HG02938 (cell line): ENCODE measurements at regions not wholly inside any gene's neighbourhood (a gene's known extent, or its start where the extent isn't known, plus 50 kb on each side); places are given as distances from the start of the nearest gene placed in this dataset.

Experiments used
- ATAC-seq: cut with Tn5 transposase; IDR thresholded peaks from one replicate; pipeline ENCODE4 v1.9.1; 2021; ENCODE audit warnings: mild to moderate bottlenecking, moderate library complexity; ENCODE audit not compliant: unreplicated experiment

DNA sequence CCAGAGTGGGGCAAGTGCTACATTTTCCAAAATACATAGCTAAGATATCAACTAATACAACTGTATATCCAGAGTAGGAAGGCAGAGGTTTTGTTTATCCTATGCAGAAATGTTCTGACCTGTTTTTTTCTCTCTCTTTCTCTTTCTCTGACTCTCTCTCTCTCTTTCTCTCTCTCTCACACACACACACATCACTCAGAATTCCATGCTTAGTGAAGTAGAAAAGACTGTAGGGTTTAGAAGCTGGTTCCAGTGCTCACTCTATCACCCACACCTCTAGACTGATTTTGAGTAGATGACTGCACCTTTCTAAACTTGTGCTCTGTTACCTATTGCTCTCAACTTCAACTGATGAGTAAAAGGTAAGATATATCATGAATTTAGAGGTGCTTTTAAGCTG lies 356.7 kb downstream of the LRIG3 start:
- ATAC-seq: no peak

DNA sequence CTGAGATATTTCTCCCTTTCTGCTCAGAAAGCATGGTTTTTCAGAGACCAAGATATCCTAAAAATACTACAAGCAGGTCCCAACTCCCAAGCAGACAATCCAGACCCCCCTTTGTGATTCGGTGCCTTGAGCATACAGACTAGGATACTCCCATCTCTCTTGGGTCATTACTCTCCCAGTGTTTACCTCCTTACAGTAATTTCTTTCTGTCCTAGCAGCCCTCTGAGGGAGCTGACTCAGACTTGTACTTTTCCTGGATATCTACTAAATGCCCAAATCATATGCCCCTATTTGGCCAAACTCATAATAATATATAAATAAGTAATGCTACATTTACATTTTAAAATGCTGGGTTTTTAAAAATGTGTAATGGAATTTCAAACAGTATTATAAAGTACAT lies 355.6 kb downstream of the LRIG3 start:
- ATAC-seq: no peak

DNA sequence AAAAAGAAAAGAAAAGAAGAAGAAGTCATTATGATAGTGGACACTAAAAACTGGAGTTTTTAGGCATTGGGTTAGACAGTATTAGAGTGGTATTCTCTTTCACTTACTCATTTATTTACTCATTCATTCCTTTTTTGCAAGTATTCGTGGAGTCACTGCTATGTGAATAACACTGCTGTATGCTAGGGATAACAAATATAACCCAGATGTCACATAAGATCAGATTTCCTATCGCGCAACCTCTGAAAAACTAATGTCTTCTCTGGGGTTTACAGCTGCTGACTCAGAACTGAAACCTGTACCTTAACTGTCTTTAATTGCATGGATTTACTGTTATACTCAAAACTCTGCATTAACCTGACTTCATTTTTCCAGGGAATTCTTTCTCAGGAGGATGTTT lies 353.7 kb downstream of the LRIG3 start:
- ATAC-seq: no peak

DNA sequence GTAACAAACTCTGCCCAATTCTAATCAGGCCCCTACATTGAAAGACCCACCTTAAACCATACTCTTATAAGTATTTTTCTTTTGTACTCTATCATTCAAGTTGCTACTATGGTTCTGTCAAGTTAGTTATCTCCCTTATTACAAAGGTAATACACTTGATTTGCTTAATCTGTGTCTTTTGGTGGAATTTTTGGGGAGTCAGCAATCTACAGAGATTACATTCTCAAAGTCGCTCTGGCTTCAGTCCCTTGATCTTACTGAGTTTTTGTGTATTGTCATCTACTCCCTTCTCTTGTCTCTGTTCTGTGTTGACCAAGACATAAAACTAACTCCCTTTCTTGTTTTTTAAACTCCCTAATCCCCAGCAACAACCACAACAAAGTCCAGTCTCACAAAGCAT lies 353.1 kb downstream of the LRIG3 start:
- ATAC-seq: no peak

DNA sequence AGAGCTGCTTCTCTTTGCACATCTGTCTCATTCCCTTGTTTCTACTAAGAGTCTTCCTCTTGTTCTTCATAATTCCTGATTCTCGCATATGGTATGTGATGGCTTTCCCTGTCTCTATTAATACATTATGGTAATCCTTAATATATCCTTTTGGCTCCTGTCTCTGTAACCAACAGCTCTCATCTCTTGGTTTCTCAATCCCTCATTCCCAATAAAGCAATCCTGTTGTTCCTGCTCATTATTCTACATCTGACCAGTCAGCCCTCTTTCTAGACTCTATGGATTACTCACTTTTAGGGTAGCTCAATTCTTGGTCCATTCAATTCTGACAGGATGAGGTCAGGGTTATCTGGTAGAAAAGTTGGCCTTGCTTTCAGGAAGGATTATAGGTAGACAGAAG lies 349.9 kb downstream of the LRIG3 start:
- ATAC-seq: no peak

DNA sequence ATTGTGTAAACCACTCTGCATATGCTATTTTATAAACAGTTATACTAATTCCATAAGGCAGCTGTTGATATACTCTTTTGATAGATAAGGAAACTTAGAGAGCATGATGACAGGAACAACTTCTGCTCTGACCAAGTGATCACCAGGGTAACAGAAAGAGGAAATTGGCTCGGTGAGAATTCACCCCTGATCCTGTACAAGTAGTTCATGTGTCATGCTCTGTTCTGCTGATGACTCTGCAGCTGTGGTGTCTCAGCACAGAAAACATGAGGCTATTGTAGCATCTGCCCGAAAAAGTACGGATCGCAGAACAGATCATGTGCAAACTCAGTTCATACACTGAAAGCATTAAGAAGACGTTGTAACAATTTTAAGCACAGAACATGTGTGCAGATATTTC lies 345.0 kb downstream of the LRIG3 start:
- no peak for ATAC-seq

DNA sequence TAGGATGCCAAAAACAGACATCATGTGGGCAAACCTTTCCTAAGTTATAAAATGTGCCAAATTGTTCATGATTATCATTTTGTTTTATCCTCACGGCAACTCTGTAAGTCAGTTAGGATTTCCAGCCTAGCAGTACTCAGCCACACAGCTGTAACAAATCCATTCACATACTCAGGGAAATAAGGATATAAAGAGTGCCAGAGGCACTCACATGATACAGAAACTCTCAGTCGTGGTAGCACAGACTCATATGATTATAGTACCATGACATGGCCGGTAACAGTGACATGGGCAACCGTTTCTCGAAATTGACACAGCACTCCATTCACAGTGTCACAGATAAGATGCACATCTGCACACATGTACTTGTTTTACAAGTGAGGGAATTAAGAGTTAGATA lies 344.2 kb downstream of the LRIG3 start:
- ATAC-seq: no peak

DNA sequence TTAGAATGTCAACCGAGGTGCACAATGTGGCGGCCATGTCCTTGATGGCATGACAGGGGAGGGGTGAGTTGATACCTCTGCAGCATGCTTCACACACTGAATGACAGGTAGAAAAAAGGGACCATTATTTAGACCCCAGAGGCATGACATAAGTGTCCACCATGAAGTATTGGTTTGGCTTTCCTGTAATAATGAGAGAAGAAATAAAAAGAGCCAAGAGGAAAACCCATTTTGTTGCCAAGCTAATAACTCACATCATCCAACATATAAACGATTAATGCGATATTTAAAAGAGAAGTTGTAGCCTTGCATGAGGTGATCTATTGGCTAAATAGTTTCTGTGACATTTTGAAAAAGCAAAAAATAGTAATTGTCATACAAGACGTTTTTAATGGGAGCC lies 343.4 kb downstream of the LRIG3 start:
- no peak for ATAC-seq

DNA sequence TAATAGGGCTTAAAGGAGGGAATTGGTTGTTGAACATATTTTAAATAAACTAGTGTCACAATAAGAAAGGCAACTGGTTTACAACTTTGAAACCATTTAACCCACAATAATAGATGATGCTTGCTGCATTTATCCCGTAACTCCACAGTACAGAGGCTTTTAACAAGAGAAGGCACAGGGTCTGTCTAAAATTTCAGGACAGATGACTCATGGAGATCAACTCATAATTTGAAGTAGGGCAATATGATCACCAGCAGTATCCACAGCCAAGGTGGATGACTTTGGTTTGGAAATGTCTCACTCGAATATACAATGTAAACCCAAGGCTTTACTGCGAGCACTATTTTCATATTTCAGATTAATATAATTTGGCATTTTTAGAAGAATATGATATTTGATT lies 340.2 kb downstream of the LRIG3 start:
- no peak for ATAC-seq

DNA sequence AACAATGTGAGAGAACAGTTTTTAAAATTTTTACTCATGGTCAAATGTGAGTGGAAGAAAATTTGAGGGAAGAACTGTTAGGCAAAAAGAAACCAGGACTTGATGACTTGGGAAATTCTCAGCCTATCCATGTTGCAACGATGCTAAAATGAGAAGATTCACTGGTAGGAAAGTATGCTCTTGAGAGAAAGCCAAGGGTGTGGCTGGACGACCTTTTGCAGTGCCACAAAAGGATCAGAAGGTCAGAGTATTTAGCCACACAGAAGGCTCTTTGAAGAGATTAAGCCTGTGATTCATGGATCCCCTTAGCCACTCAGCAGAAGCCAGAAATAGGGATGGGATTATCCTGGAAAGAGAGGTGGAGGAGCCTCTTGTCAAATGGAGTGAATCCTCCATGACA lies 336.8 kb downstream of the LRIG3 start:
- ATAC-seq: no peak

DNA sequence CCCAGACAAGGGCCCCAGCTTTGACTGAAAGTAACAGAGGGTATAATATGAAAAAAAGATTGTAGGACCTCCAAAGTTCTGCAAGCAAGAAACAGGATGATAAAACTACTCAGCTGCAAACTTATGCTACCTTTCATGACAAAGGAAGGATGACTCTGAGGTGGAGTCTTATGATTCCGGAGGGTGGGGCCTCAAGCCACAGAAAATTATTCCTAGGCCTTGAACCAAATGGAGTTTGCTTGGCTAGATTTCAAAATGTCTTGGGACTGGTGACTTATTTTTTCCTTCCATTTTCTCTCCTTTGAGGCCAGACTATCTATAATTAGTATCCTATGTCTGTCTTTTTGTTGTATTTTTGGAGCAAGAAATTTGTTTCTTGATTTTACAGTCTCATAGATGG lies 336.4 kb downstream of the LRIG3 start:
- ATAC-seq: no peak

DNA sequence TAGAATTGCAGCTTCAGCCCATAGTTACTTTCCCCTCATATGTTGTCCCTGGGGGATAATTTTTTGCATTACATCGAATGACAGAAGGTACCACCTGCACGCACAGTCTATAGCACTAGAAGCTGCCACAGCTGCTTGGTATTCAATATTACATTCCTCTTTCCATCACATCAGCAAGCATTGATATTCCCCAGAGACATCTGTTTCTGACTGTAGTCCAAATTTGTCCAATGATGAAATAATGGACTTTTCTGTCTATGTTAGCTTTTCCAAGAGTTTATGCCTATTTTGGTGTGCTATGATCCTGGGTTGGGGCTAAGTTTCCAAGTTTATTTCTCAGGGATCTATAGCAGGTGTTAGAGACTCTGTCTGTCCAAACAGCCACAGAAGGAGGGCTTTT lies 335.4 kb downstream of the LRIG3 start:
- ATAC-seq: no peak

DNA sequence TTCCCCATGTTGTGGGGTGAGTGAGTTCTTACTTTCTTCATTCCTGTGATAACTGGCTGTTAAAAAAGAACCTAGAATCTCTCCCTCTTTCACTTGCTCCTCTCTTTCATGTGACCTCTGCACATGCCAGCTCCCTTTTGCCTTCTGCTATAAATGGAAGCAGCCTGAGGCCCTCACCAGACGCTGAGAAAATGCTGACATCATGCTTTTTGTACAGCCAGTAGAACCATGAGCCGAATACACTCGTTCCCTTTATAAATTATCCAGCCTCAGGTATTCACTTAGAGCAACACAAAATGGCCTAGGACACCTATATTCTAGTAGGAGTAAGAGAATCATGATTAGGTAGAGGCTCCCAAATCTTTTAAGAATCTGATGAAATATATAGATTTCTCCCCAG lies 333.5 kb downstream of the LRIG3 start:
- ATAC-seq: no peak

DNA sequence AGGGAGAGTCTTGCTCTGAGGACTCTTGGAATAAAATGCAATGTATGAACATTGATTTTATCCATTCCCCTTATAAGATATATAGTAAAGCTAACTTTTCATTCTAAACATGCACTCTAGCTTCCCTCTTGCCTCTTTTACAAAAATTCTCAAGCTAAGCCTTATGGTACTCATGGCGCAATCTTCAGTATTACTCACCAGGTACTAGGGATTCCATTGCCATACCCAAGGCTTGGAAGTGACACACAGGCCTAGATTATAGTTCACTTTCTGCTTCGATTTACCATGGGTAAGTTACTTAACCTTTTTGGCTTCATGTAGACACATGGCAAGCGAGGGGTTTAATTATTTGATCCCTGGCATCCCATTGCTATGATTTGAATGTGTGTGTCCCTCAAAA lies 331.5 kb downstream of the LRIG3 start:
- no peak for ATAC-seq

DNA sequence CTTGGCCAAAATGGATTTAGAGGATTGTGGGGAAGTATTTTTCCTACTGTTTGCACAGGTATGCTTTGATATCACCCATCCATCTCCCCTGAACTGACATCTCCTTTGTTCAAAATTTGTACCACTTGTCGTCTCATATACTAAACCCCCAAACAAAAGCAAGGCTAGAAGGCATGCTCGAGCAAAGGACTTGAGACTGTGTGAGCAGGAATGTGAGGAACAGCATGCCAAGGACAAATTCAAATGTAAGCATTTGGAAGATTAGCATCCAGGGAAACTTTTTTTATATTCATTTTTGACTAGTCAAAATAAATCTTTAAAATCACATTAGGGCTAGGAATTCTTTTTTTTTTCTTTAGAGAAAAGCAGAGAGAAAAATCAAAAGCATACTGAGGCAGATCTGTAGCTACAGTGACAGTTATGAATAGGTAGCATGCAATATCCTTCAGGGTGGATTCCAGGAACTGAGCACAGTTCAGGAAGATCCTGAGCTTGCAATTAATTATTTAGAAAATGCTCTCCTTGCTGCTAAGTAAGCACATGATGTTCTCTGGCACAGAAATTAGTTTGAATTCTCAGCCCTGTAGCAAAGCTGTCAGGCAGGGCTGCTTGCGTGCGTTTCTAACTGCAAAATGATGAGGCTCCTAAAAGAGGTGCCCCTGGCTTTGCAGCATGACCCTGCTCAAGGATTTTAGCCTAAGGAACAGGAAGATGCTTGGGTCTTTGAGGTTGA lies 327.7 kb downstream of the LRIG3 start:
- no peak for ATAC-seq

DNA sequence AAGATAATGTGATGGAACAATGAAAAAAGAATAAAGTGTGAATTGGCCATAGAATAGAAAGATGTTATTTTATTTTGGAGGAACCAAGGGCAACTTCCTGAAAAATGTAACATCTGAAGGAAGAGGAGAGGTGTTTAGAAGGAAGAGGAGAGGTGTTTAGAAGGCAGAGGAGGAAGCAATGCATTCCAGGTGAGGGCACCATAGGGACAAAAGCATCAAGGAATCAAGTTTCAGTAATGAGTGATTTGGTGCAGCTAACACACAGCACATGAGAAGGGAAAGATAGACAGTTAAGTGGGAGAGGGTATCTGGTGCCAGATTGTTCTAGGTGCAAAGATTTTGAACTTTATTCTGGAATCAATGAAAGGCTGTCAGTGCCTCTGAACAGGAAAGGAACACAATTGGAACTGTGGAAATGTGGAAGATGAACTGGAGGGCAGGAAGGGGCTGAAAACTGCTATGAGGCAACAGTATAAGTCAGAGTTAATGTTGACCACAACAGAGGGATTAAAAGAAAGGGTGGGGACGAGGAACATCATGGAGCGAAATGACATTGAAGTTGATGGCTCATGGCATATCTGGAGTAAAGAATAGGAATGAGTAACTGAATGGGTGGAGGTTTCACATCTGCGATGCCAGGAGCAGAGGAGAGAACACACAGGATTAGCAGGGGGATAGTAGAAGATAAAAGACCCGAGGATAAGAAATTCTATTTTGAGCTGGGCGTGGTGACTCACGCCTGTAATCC lies 326.6 kb downstream of the LRIG3 start:
- no peak for ATAC-seq

DNA sequence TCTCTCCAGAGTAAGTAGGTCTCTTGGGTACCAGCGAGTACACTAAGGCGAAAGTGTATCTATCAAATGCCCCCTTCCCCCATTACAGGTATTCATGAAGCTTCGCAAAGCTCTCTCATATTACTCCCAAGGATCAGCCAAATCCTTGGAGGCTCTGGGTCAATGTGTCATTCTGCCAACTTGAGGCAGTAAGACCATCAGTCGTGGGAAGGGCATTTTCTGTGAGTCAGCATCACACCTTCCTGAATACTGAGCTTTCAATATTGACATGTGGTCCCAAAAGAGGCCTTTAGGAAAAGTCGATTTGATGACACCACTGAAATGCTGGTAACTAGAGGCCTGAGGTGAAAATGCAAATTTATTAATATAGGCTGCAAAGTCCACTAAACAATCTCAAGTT lies 323.9 kb downstream of the LRIG3 start:
- no peak for ATAC-seq

DNA sequence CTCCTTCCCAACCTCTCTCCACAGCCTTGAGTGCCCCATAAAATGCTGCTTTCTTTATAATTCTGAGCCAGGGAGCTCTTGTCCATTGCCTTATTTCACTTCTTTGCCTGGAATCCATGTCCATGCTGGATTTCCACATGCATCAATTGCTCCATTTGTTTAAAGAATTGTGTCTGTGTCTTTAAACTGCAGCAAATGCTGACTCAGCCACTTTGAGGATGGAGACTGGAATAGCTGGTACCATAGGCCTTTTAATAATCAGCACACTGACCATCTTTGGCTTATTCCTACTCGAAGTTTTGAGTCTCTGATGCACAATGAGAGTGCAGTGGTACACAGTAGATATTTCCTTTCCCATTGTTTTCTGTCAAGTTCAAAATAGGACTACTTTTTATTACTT lies 318.8 kb downstream of the LRIG3 start:
- ATAC-seq: no peak

DNA sequence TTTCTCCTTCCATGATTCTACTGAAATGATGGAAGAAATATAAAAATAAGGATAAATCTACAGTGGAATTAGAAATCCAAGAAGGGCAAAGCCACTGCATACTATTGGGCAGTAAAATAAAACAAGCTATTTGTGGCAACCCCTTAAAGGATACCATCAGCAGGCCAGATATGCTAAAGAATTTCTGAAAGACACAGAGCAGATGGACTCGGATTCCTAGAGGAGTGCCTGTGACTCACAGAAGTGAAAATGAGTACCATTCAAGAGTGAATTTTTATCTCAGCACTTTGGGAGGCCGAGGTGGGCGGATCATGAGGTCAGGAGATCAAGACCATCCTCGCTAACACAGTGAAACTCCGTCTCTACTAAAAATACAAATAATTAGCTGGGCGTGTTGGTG lies 318.1 kb downstream of the LRIG3 start:
- no peak for ATAC-seq

DNA sequence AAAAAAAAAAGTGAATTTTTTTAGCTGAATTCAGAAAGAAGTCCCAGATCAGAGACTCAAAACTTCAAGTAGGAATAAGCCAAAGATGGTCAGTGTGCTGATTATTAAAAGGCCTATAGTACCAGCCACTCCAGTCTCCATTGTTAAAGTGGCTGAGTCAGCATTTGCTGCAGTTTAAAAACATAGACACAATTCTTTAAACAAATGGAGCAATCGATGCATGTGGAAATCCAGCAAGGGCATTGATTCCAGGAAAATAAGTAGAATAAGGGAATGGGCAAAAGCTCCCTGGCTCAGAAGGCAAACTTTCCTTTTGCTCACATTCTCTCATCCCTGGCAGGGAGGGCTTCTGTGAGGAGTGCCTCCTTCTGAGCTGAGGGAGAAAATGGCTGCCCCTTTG lies 317.6 kb downstream of the LRIG3 start:
- no peak for ATAC-seq

DNA sequence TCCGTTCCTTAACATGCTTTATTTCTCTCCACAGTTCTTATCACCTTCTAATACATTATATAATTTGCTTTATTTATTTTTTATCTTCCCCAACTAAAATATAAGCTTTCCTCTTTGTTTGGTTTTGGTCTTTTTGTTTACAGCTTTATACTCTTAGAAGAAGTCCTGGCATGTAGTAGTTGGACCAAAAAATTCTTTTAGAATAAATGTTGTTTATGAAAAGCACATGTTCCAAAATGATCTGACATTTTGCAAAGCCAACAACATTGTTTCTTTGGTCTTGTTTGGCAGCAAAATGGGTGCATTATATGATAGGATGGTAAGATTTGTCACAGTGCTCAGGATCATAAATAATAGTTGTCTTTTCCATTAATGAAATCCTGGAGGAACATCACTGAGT lies 312.5 kb downstream of the LRIG3 start:
- no peak for ATAC-seq

DNA sequence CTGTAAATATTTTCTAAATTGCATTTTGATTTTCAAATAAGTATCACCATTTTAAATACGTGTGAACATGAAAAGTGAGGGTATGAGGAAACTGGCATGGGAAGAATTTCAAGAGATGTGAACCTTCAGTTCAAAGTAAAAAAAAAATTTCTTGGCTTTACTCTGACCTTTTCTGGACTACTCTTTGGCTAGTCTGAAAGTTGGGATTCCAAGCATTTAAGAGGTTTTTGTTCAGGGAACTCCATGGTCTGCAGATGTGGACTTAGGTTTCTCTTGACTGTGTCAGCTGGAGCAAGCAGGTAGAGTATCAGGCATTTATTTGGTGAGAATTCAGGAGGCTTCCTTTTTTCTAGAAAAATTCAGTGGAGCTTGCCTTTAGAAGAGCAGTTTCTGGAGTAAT lies 311.6 kb downstream of the LRIG3 start:
- ATAC-seq: no peak

DNA sequence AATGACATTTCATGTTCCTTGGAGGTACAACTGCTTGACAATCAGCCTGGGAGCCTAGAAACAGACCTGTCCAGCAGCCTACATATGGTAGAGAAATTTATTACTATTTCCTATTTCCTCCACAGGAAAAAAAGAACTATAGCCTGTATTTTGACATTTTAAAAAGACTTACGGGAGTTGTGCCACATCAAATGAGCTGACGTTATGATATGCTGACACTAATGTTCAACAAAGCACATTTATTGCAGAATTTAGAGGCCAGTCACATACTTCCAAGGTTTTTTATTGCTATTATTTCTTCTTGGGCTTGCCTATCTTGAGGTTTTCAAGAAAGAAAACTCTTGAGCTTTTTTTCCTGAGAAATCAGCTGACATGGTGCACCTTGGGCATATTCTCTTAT lies 305.3 kb downstream of the LRIG3 start:
- no peak for ATAC-seq
